K562 (cell line): ENCODE measurements at regions not wholly inside any gene's neighbourhood (a gene's known extent, or its start where the extent isn't known, plus 50 kb on each side); places are given as distances from the start of the nearest gene placed in this dataset.

Experiments used
- ATAC-seq: fragments of 200-7000 bp; cut with Tn5 transposase; 3 replicates; pipeline ENCODE4 v1.9.1; 2020; ENCODE audit warnings: moderate library complexity
- BruUV-seq: library from RNA; stranded (reverse); fragments of 400-500 nt; replicated peaks from 2 replicates; lab custom pipeline; 2021; lab: Mats Ljungman, UMichigan
- CTCF ChIA-PET: fragments of 300-600 bp; formaldehyde crosslinking; extraction: SDS; loops from one replicate; lab custom pipeline; 2021; ENCODE audit warnings: low intra/inter-chr PET ratio; lab: Yijun Ruan, JAX
- POLR2A ChIA-PET: fragments of 300-600, 350-650 bp; sonication (Branson Sonifier 250); formaldehyde crosslinking; extraction: SDS; loops from one replicate; lab custom pipeline; 2021; ENCODE audit warnings: antibody characterized with exemption, inconsistent platforms; lab: Yijun Ruan, JAX
- DNase-seq, 4 experiments: peaks; one replicate each; pipeline versions ENCODE4 v3.0.0 to v3.0.0-alpha.2; 2011 to 2018; ENCODE audit warnings: low spot score in 3 of 4, mixed read lengths in 3 of 4; ENCODE audit errors: extremely low read depth in 1 of 4
- FAIRE-seq: peaks from 2 replicates; lab custom pipeline; 2011; peaks lifted over from hg19 to GRCh38; lab: Jason Lieb, UNC
- H2AFZ ChIP-seq: 2 replicates; pipeline ENCODE4 v1.6.0; 2011; ENCODE audit warnings: low read depth, low read length, control low read depth, inconsistent platforms
- H3K27ac ChIP-seq: fragments of 200-600 bp; 3 replicates; pipeline ENCODE4 v1.8.0; 2011; ENCODE audit warnings: low read depth, mild to moderate bottlenecking, control low read depth, inconsistent platforms, low read length, moderate library complexity, mixed read lengths; ENCODE audit errors: extremely low read depth
- H3K27me3 ChIP-seq, 2 experiments: fragments of 300-600 bp in 1 of 2; 2 replicates in 1 of 2; 3 replicates in 1 of 2; pipeline versions ENCODE4 v1.6.0 to v1.8.0; 2011; ENCODE audit warnings: inconsistent platforms in 2 of 2, low read length in 2 of 2, mild to moderate bottlenecking in 1 of 2, mixed read lengths in 1 of 2, moderate library complexity in 1 of 2; ENCODE audit not compliant: control insufficient read depth in 2 of 2, insufficient read depth in 2 of 2
- H3K36me3 ChIP-seq: fragments of 300-600 bp; 3 replicates; pipeline ENCODE4 v1.8.0; 2011; ENCODE audit warnings: mild to moderate bottlenecking, low read length, inconsistent platforms; ENCODE audit not compliant: control insufficient read depth, insufficient read depth
- H3K4me1 ChIP-seq, 2 experiments: fragments of 200-600 bp in 1 of 2; replicated peaks in 1 of 2; 2 replicates in 1 of 2; 3 replicates in 1 of 2; pipeline versions ENCODE4 v1.5.1 to v1.8.0; 2011; ENCODE audit warnings: inconsistent platforms in 2 of 2, low read length in 2 of 2, mild to moderate bottlenecking in 1 of 2, mixed read lengths in 1 of 2, moderate library complexity in 1 of 2; ENCODE audit not compliant: control insufficient read depth in 2 of 2, insufficient read depth in 2 of 2
- H3K4me2 ChIP-seq: 2 replicates; pipeline ENCODE4 v1.6.1; 2011; ENCODE audit warnings: low read length, control low read depth, inconsistent platforms, mixed read lengths; ENCODE audit not compliant: insufficient read depth
- H3K4me3 ChIP-seq: fragments of 200-600 bp; sonication (generic), shearing (Covaris generic); 2 replicates; pipeline ENCODE4 v1.5.1; 2016; ENCODE audit warnings: control low read depth, inconsistent platforms
- H3K79me2 ChIP-seq: fragments of 200-600 bp; 3 replicates; pipeline ENCODE4 v1.8.0; 2011; ENCODE audit warnings: low read length, inconsistent platforms; ENCODE audit not compliant: control insufficient read depth, insufficient read depth
- H3K9ac ChIP-seq, 2 experiments: 2 replicates each; pipeline versions ENCODE4 v1.6.0 to v1.6.1; 2011; ENCODE audit warnings: low read depth in 2 of 2, low read length in 2 of 2, control low read depth in 1 of 2, inconsistent platforms in 1 of 2, mild to moderate bottlenecking in 1 of 2, mixed read lengths in 1 of 2; ENCODE audit not compliant: insufficient read depth in 1 of 2
- H3K9me1 ChIP-seq: one replicate; pipeline ENCODE4 v1.6.0; 2011; ENCODE audit warnings: inconsistent platforms, mild to moderate bottlenecking, low read length, moderate library complexity; ENCODE audit not compliant: control insufficient read depth, insufficient read depth
- H3K9me3 ChIP-seq: replicated peaks from 2 replicates; pipeline ENCODE4 v1.5.1; 2011; ENCODE audit warnings: low read depth, low read length, inconsistent platforms; ENCODE audit not compliant: control insufficient read depth, insufficient read depth
- H4K20me1 ChIP-seq: replicated peaks from 2 replicates; pipeline ENCODE4 v1.6.1; 2011; ENCODE audit warnings: low read length, inconsistent platforms, mixed read lengths; ENCODE audit not compliant: control insufficient read depth, insufficient read depth
- ARID2 ChIP-seq: fragments of 450-650 bp; IDR thresholded peaks from 2 replicates; pipeline ENCODE4 v1.6.1; 2017; ENCODE audit warnings: antibody characterized with exemption, mild to moderate bottlenecking
- BACH1 ChIP-seq: fragments of 200-800 bp; sonication (Bioruptor generic); IDR thresholded peaks from 2 replicates; pipeline ENCODE4 v1.6.1; 2016; ENCODE audit warnings: missing genetic modification characterization, missing compliant biosample characterization
- CBX1 ChIP-seq: sonication (generic); IDR thresholded peaks from 2 replicates; pipeline ENCODE4 v1.6.1; 2016; ENCODE audit warnings: antibody characterized with exemption, low read depth, mild to moderate bottlenecking
- COPS2 ChIP-seq: fragments of 450-650 bp; conservative IDR thresholded peaks from 2 replicates; pipeline ENCODE4 v1.6.1; 2016; ENCODE audit warnings: mild to moderate bottlenecking, moderate library complexity
- ETV1 ChIP-seq: fragments of 450-650 bp; conservative IDR thresholded peaks from 2 replicates; pipeline ENCODE4 v1.6.1; 2016; ENCODE audit warnings: missing genetic modification characterization, control low read depth, low read depth, missing compliant biosample characterization
- FOXA3 ChIP-seq, 2 experiments: fragments of 450-650 bp in 1 of 2; sonication (generic) in 1 of 2; formaldehyde crosslinking; IDR thresholded peaks in 1 of 2; conservative IDR thresholded peaks in 1 of 2; 2 replicates each; pipeline versions ENCODE4 v1.4.0 to v1.8.0; 2020 to 2022; ENCODE audit warnings: mild to moderate bottlenecking in 2 of 2, missing genetic modification reagents in 1 of 2
- HNRNPK ChIP-seq: fragments of 200-400 bp; formaldehyde crosslinking; IDR thresholded peaks from one replicate; pipeline ENCODE4 v1.6.1; 2018; ENCODE audit warnings: mild to moderate bottlenecking, low read depth, low read length; ENCODE audit not compliant: poor library complexity, severe bottlenecking
- KLF16 ChIP-seq: IDR thresholded peaks from 2 replicates; pipeline ENCODE4 v1.6.1; 2016; ENCODE audit warnings: antibody characterized with exemption
- MXI1 ChIP-seq: IDR thresholded peaks from 2 replicates; pipeline ENCODE4 v1.6.1; 2011; ENCODE audit warnings: low read depth, mild to moderate bottlenecking, improper control_type of control experiment, low read length
- NCOR1 ChIP-seq: fragments of 450-650 bp; IDR thresholded peaks from 2 replicates; pipeline ENCODE4 v1.6.1; 2016; ENCODE audit warnings: mild to moderate bottlenecking, moderate library complexity
- NR2F6 ChIP-seq: fragments of 450-650 bp; formaldehyde crosslinking; IDR thresholded peaks from 2 replicates; pipeline ENCODE4 v1.4.0; 2020; ENCODE audit warnings: mild to moderate bottlenecking
- PATZ1 ChIP-seq: fragments of 250-450 bp; sonication (Bioruptor Pico); IDR thresholded peaks from 2 replicates; pipeline ENCODE4 v1.5.0; 2020; ENCODE audit warnings: mild to moderate bottlenecking, borderline replicate concordance
- PTRF ChIP-seq: fragments of 450-650 bp; IDR thresholded peaks from 2 replicates; pipeline ENCODE4 v1.6.1; 2016; ENCODE audit warnings: mild to moderate bottlenecking, missing genetic modification characterization, missing compliant biosample characterization
- SUPT5H ChIP-seq: fragments of 450-650 bp; IDR thresholded peaks from 2 replicates; pipeline ENCODE4 v1.6.1; 2016
- THAP12 ChIP-seq: fragments of 250-450 bp; sonication (Bioruptor Pico); IDR thresholded peaks from 2 replicates; pipeline ENCODE4 v1.9.0; 2021; ENCODE audit warnings: mild to moderate bottlenecking, inconsistent platforms
- ZBTB8A ChIP-seq: fragments of 450-650 bp; IDR thresholded peaks from 2 replicates; pipeline ENCODE4 v1.6.1; 2018; ENCODE audit warnings: mild to moderate bottlenecking, moderate library complexity; ENCODE audit not compliant: partially characterized antibody
- WGBS: fragments of 100-300 bp; shearing (Covaris generic); methylation state at CpG from one replicate; pipeline ENCODE4 v1.1.6; 2016; ENCODE audit warnings: low coverage, mixed read lengths; ENCODE audit not compliant: insufficient coverage; ENCODE audit errors: missing lambda C conversion rate; 5-methylcytosine and 5-hydroxymethylcytosine counted together
- in situ Hi-C: fragments of 300-500 bp; cut with MboI; formaldehyde crosslinking; loops from 4 replicates; pipeline ENCODE4 v1.15.0; 2018; ENCODE audit warnings: inconsistent platforms, mixed read lengths
- intact Hi-C: fragments of 100-400 bp; cut with micrococcal nuclease; formaldehyde crosslinking; loops from 2 replicates; pipeline ENCODE4 v1.14.2; 2022
- TF ChIP-seq, protein P1 (sequence below): fragments of 250-450 bp; sonication (Bioruptor Pico); IDR thresholded peaks from 2 replicates; pipeline ENCODE4 v1.8.0; 2022; ENCODE audit warnings: inconsistent platforms

GRCh38 chr4:162793004-162793403, 373.7 kb downstream of the NAF1 start (continued):
- TF ChIP-seq COPS2 (no peak), HNRNPK (no peak), BACH1 (tag) (no peak), FOXA3 (CRISPR knock-in tag; conservative IDR thresholded peaks at IDR 0.05 in 1 of 2, IDR thresholded peaks at IDR 0.05 in 1 of 2) (no peak)

- POLR2A ChIA-PET: no interaction called here
- no peak for DNase-seq
- H3K9ac ChIP-seq: no peak overlapping the region
- H3K9me3 ChIP-seq: no peaks in the 10 kb centered on the region
- 0% methylated on average over 2 of the region's 2 CpGs for WGBS
- H3K27me3 ChIP-seq: no peaks in the 10 kb centered on the region
- no peak overlapping the region for H3K4me2 ChIP-seq
- H3K4me1 ChIP-seq: no peaks in the 10 kb centered on the region
- H3K36me3 ChIP-seq: no peaks in the 10 kb centered on the region
- BruUV-seq: no TSS peak
- no peak overlapping the region for H3K27ac ChIP-seq
- in situ Hi-C loops: no loop called here
- TF ChIP-seq SUPT5H (no peak), ETV1 (tag) (no peak), COPS2 (no peak), KLF16 (no peak), NR2F6 (CRISPR knock-in tag) (no peak), CBX1 (no peak), PTRF (tag) (no peak), THAP12 (no peak), ZBTB8A (no peak), PATZ1 (CRISPR knock-in tag) (no peak), MXI1 (no peak), ARID2 (no peak), NCOR1 (no peak)
- TF ChIP-seq, protein P1, sequence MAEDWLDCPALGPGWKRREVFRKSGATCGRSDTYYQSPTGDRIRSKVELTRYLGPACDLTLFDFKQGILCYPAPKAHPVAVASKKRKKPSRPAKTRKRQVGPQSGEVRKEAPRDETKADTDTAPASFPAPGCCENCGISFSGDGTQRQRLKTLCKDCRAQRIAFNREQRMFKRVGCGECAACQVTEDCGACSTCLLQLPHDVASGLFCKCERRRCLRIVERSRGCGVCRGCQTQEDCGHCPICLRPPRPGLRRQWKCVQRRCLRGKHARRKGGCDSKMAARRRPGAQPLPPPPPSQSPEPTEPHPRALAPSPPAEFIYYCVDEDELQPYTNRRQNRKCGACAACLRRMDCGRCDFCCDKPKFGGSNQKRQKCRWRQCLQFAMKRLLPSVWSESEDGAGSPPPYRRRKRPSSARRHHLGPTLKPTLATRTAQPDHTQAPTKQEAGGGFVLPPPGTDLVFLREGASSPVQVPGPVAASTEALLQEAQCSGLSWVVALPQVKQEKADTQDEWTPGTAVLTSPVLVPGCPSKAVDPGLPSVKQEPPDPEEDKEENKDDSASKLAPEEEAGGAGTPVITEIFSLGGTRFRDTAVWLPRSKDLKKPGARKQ (CRISPR knock-in tag): no peak
- TF ChIP-seq, all 486 proteins: peak for 0
- ATAC-seq: no peak
- CTCF ChIA-PET: no interaction called here
- no peak for FAIRE-seq
- Histone ChIP-seq H2AFZ (no peak overlapping the region), H3K79me2 (no peaks in the 10 kb centered on the region), H3K9me1 (no peaks in the 10 kb centered on the region), H3K4me3 (no peak overlapping the region), H4K20me1 (no peaks in the 10 kb centered on the region)
- intact Hi-C loops: no loop called here
These were observed 375.5 kb downstream of the NAF1 start for GRCh38 chr4:162791226-162791625.
